Peyer's patch (tissue), 4 donors: ENCODE measurements at regions not wholly inside any gene's neighbourhood (a gene's known extent, or its start where the extent isn't known, plus 50 kb on each side); places are given as distances from the start of the nearest gene placed in this dataset.

Source experiments
- CTCF ChIP-seq, 6 experiments: fragments of 450-650 bp in 4 of 6; fragments of 200-600 bp in 2 of 6; sonication (generic) in 1 of 6; IDR thresholded peaks; one replicate each; pipeline ENCODE4 v1.5.1; 2017 to 2019; ENCODE audit warnings: antibody characterized with exemption in 6 of 6, mild to moderate bottlenecking in 3 of 6, moderate library complexity in 1 of 6
- POLR2A ChIP-seq, 2 donors: fragments of 450-650 bp; IDR thresholded peaks; one replicate each; pipeline ENCODE4 v1.5.1; 2017; ENCODE audit warnings: antibody characterized with exemption in 2 of 2, mild to moderate bottlenecking in 2 of 2, moderate library complexity in 2 of 2

GRCh38 chr5:106262395-106262794 lies 1408.3 kb downstream of the EFNA5 start:
- TF ChIP-seq CTCF (IDR thresholded peaks at IDR 0.05) (no peak), POLR2A (IDR thresholded peaks at IDR 0.05) (no peak)
